Prostate gland (tissue), 2 donors: ENCODE measurements at regions not wholly inside any gene's neighbourhood (a gene's known extent, or its start where the extent isn't known, plus 50 kb on each side); places are given as distances from the start of the nearest gene placed in this dataset.

Source experiments
- DNase-seq: peaks from one replicate; pipeline ENCODE4 v3.0.0-alpha.2; 2019; ENCODE audit warnings: low spot score
- H3K27ac ChIP-seq, 2 donors: fragments of 200-600 bp; sonication (generic); 2 replicates each; pipeline ENCODE4 v1.5.1; 2017 to 2019
- H3K27me3 ChIP-seq: fragments of 200-600 bp; sonication (generic); replicated peaks from 2 replicates; pipeline ENCODE4 v1.5.1; 2019; ENCODE audit not compliant: insufficient read depth
- H3K36me3 ChIP-seq, 2 donors: fragments of 200-600 bp; sonication (generic); 1 replicate in 1 of 2; 2 replicates in 1 of 2; pipeline versions ENCODE4 v1.5.1 to v1.8.1; 2017 to 2019
- H3K4me1 ChIP-seq: fragments of 200-600 bp; sonication (generic); replicated peaks from 2 replicates; pipeline ENCODE4 v1.5.1; 2019
- H3K4me3 ChIP-seq, 2 donors: fragments of 200-600 bp; sonication (generic); 2 replicates each; pipeline ENCODE4 v1.5.1; 2017 to 2019
- H3K9me3 ChIP-seq: fragments of 200-600 bp; sonication (generic); 2 replicates; pipeline ENCODE4 v1.5.1; 2017
- POLR2A ChIP-seq: fragments of 450-650 bp; IDR thresholded peaks from one replicate; pipeline ENCODE4 v1.6.1; 2016; ENCODE audit warnings: antibody characterized with exemption, mild to moderate bottlenecking
- POLR2AphosphoS5 ChIP-seq: sonication (generic); formaldehyde crosslinking; IDR thresholded peaks from one replicate; pipeline ENCODE4 v1.6.1; 2017; ENCODE audit warnings: antibody characterized with exemption
- WGBS: methylation state at CpG from one replicate; pipeline ENCODE4 v1.1.5; 2018; 5-methylcytosine and 5-hydroxymethylcytosine counted together
- intact Hi-C: fragments of 100-400 bp; cut with DNase I; formaldehyde crosslinking; loops from one replicate; pipeline ENCODE4 v1.14.2; 2022
- small RNA-seq, 2 donors: library from RNA; depleted of rRNA; stranded (forward); fragments of <200 nt; gene quantifications; one replicate each; pipeline ENCODE3, GENCODE V24; 2016
- TF ChIP-seq, protein P1 (sequence below), 4 experiments: fragments of 200-600 bp in 2 of 4; fragments of 450-650 bp in 2 of 4; sonication (generic) in 2 of 4; IDR thresholded peaks; 1 replicate in 3 of 4; 2 replicates in 1 of 4; pipeline ENCODE4 v1.5.1; 2016 to 2019; ENCODE audit warnings: antibody characterized with exemption in 4 of 4, mild to moderate bottlenecking in 2 of 4, moderate library complexity in 2 of 4

DNA sequence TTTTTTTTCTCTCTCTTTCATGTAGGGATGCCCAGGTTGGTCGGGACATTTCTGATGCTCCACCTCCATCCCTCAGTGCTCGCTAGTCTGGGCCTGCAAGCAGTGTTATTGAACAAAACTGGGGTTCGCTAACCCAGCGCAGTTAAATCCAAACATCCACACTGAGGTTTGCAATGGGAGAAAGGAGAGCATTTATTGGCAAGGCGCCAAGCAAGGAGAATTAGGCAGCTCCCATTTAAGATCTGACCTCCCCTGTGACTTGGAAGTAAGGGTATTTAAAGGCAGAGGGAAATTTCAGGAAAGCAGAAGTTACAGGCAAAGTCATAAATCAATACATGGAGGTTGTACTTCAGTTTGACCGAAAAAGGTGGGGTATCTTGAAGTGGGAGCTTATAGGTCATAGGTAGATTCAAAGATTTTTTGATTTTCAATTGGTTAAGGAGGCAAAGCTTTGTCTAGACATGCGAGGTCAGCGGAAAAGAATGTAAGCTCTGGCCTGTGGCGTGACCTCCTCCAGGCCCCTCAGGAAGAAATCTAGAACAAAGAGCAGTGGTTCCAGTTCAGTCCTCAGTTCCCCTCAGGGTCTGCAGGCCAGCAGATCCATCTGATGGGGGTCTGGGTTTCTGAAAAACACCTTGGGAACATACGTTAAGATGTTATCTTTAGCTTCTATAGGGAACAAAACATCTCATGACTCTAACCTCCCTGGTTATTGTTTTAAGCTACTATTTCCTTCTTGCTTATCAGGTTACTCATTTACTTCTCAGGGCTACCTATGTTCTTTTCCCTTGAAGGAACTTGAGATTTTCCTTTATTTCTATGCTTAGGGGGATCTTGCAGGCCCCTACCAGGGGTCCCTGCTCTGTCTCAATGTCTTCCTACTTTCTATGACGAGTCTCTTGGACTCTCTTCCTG, 66.0 kb upstream of the KIF16B start:
- Histone ChIP-seq H3K27me3 (no peaks in the 10 kb centered on the region), H3K36me3 (no peaks in the 10 kb centered on the region), H3K9me3 (no peaks in the 10 kb centered on the region), H3K4me1 (no peaks in the 10 kb centered on the region), H3K4me3 (no peak overlapping the region), H3K27ac (no peak overlapping the region)
- TF ChIP-seq POLR2AphosphoS5 (no peak), POLR2A (no peak)
- TF ChIP-seq, protein P1, sequence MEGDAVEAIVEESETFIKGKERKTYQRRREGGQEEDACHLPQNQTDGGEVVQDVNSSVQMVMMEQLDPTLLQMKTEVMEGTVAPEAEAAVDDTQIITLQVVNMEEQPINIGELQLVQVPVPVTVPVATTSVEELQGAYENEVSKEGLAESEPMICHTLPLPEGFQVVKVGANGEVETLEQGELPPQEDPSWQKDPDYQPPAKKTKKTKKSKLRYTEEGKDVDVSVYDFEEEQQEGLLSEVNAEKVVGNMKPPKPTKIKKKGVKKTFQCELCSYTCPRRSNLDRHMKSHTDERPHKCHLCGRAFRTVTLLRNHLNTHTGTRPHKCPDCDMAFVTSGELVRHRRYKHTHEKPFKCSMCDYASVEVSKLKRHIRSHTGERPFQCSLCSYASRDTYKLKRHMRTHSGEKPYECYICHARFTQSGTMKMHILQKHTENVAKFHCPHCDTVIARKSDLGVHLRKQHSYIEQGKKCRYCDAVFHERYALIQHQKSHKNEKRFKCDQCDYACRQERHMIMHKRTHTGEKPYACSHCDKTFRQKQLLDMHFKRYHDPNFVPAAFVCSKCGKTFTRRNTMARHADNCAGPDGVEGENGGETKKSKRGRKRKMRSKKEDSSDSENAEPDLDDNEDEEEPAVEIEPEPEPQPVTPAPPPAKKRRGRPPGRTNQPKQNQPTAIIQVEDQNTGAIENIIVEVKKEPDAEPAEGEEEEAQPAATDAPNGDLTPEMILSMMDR (IDR thresholded peaks at IDR 0.05), result no peak
- intact Hi-C loops, result loop anchor here (5.0 kb wide), 1 partner anchor 122 kb away; no protein-coding TSS in a partner anchor
- 83% methylated on average over 11 of the region's 11 CpGs for WGBS
- DNase-seq, result no peak

DNA sequence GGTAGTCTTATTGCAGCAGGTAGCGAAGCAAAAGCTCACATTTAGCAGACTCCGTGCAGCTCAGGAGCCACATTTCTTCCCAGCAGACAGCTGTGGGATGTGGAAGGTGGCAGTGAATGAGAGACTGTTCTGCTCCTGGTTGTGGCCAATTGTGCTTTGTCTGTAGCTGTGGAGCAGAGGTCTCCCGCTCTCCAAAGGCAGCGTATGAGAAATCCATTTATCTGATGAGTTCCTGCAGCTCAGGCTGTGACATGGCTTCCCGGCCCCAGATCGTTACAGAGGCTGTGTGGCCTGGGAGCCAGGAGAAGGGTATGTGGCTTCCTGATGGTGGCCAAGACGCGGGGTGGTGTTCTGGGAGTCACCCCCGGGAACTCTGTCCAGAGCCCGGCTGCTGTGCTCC, 64.5 kb upstream of the KIF16B start:
- no peaks in the 10 kb centered on the region for H3K27me3 ChIP-seq
- TF ChIP-seq POLR2AphosphoS5 (no peak), POLR2A (no peak)
- TF ChIP-seq, protein P1 (IDR thresholded peaks at IDR 0.05), result no peak
- H3K27ac ChIP-seq, result no peak overlapping the region
- intact Hi-C loops, result loop anchor here (5.0 kb wide), 1 partner anchor 120 kb away; no protein-coding TSS in a partner anchor
- H3K4me1 ChIP-seq, result no peaks in the 10 kb centered on the region
- no peaks in the 10 kb centered on the region for H3K9me3 ChIP-seq
- no peak overlapping the region for H3K4me3 ChIP-seq
- DNase-seq, result no peak
- 86% methylated on average over 10 of the region's 10 CpGs for WGBS
- no peaks in the 10 kb centered on the region for H3K36me3 ChIP-seq

DNA sequence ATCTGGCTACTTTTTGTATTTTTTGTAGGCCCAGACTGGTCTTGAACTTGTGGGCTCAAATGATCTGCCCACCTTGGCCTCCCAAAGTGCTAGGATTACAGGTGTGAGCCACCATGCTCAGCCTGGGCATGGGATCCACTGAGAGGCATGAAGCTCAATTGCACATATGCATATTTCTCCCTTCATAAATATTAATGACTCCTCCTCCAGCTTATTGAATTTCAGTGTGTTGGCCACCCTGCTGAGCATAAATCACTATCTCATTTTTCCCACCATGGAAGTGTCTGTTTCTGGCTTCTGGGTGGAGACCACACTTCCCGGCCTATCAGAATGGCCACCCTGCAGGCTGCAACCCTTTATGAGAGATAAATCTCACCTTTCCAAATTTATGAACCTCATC, 53.6 kb upstream of the KIF16B start:
- Histone ChIP-seq H3K27ac (no peak overlapping the region), H3K36me3 (no peaks in the 10 kb centered on the region), H3K4me1 (no peaks in the 10 kb centered on the region), H3K4me3 (no peak overlapping the region), H3K27me3 (no peaks in the 10 kb centered on the region), H3K9me3 (no peaks in the 10 kb centered on the region)
- intact Hi-C loops, result no loop called here
- TF ChIP-seq, protein P1 (IDR thresholded peaks at IDR 0.05), result no peak
- TF ChIP-seq POLR2AphosphoS5 (no peak), POLR2A (no peak)
- WGBS, result 92% methylated on average over 1 of the region's 1 CpG
- no peak for DNase-seq

DNA sequence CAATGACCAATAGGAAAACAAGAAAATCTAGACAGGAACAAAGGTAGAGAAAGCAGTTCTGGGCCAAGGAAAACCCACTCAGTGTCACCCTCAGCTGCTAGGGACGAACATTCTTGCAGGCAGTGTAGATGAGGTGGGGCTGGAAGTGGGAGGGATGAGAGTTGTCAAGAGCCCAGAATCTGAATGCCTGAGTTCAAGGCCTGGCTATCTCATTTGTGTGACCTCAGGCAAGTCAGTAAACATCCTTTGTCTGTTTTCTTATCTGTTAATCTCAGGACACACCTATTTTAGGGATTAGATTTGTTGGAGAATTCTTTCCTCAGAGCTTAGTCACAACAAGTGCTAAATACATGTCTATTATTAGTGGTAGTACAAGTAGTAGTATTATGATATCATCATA, 50.9 kb upstream of the KIF16B start:
- H3K27me3 ChIP-seq, result no peaks in the 10 kb centered on the region
- intact Hi-C loops, result no loop called here

More for the DNA sequence above, 50.9 kb upstream of the KIF16B start:
- Histone ChIP-seq H3K4me1 (no peaks in the 10 kb centered on the region), H3K4me3 (no peak overlapping the region), H3K36me3 (no peaks in the 10 kb centered on the region), H3K9me3 (no peaks in the 10 kb centered on the region), H3K27ac (no peak overlapping the region)
- TF ChIP-seq POLR2AphosphoS5, result no peak
- TF ChIP-seq POLR2A, result no peak
- TF ChIP-seq, protein P1 (IDR thresholded peaks at IDR 0.05), result no peak
- DNase-seq, result no peak
- WGBS, result 72% methylated on average over 1 of the region's 1 CpG

Small RNA genes in the stretch of these regions (small RNA-seq; reads per million reads assigned to genes)
- gene RF00019, result 0 reads per million in 2 donors
